ENCODE measurements at regions not wholly inside any gene's neighbourhood (a gene's known extent, or its start where the extent isn't known, plus 50 kb on each side); places are given as distances from the start of the nearest gene placed in this dataset.

DNA sequence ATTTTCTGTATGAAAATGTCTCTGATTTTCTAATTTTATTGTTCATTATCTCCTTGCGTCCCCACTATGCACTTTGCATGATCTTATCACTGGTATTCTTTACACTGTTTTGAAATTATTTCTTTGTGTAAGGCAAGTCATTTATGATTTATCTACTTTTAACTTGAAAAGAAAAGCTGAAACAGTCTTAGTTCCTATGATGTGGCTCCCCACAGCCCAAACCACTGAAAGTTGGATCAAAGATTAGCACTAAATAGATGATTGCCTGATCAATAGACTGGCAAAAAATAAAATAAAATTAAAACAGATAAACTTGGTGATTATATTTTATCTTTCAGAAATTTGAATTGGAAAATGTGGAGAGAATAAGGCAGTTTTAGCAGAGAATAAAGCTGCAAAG, 1101.9 kb downstream of the PCDH9 start:
- Histone ChIP-seq H4K8ac (ENCODE audit: low read depth in 2 of 2, low read length in 2 of 2) (no peak overlapping the region), H3K4me2 (ENCODE audit: low read depth, low read length) (no peak overlapping the region), H3K18ac (ENCODE audit: low read depth, low read length) (no peak overlapping the region), H3K4me3 (ENCODE audit: insufficient read depth, low read depth, low read length) (no peak overlapping the region), H3K27ac (ENCODE audit: insufficient read depth, low read length) (no peak overlapping the region), H4K5ac (ENCODE audit: low read depth, low read length) (no peak overlapping the region), H3K14ac (replicated peaks; ENCODE audit: low read depth, low read length) (no peak overlapping the region), H3K56ac (ENCODE audit: extremely low read depth, insufficient read depth, low read length) (no peak overlapping the region), H3K79me1 (ENCODE audit: low read depth in 1 of 2, low read length in 2 of 2) (no peaks in the 10 kb centered on the region), H4K20me1 (ENCODE audit: insufficient read depth, low read length) (no peaks in the 10 kb centered on the region), H3K36me3 (ENCODE audit: control insufficient read depth, insufficient read depth, low read length) (no peaks in the 10 kb centered on the region), H3K27me3 (ENCODE audit: control insufficient read depth, insufficient read depth, low read length) (no peaks in the 10 kb centered on the region), H2BK20ac (ENCODE audit: low read depth, low read length) (no peak overlapping the region), H3K23ac (ENCODE audit: low read depth, low read length) (no peak overlapping the region), H3K4me1 (ENCODE audit: control insufficient read depth, insufficient read depth, low read length) (no peaks in the 10 kb centered on the region), H3K9me1 (ENCODE audit: insufficient read depth, low read length) (no peaks in the 10 kb centered on the region), H3K9me3 (ENCODE audit: control insufficient read depth, insufficient read depth, low read length) (no peaks in the 10 kb centered on the region), H2AK9ac (replicated peaks; ENCODE audit: low read depth, low read length, poor library complexity) (no peak overlapping the region), H4K91ac (ENCODE audit: insufficient read depth, low read depth, low read length) (no peak overlapping the region), H2AK5ac (ENCODE audit: low read depth, low read length) (no peak overlapping the region), H3K4ac (ENCODE audit: low read depth, low read length) (no peak overlapping the region), H3K9ac (ENCODE audit: low read depth, low read length) (no peak overlapping the region), H2BK120ac (ENCODE audit: low read depth, low read length) (no peak overlapping the region), H2BK5ac (ENCODE audit: low read depth, low read length, poor library complexity, severe bottlenecking) (no peak overlapping the region), H2BK15ac (ENCODE audit: low read depth, low read length) (no peak overlapping the region), H2AFZ (replicated peaks; ENCODE audit: low read length, poor library complexity) (no peak overlapping the region)
- TF ChIP-seq ELK1 (IDR thresholded peaks at IDR 0.05; ENCODE audit: borderline replicate concordance, low read depth, low read length) = no peak
- no peak for TF ChIP-seq SMC3 (IDR thresholded peaks at IDR 0.05; ENCODE audit: low read depth, low read length)
- TF ChIP-seq MAZ (IDR thresholded peaks at IDR 0.05; ENCODE audit: borderline replicate concordance, low read depth, low read length) = no peak
- TF ChIP-seq RCOR1 (IDR thresholded peaks at IDR 0.05; ENCODE audit: insufficient replicate concordance, low read length) = no peak
- TF ChIP-seq MAFK (IDR thresholded peaks at IDR 0.05; ENCODE audit: low read depth, low read length) = no peak
- TF ChIP-seq FOS (IDR thresholded peaks at IDR 0.05; ENCODE audit: low read depth, low read length) = no peak
- TF ChIP-seq, protein P1, sequence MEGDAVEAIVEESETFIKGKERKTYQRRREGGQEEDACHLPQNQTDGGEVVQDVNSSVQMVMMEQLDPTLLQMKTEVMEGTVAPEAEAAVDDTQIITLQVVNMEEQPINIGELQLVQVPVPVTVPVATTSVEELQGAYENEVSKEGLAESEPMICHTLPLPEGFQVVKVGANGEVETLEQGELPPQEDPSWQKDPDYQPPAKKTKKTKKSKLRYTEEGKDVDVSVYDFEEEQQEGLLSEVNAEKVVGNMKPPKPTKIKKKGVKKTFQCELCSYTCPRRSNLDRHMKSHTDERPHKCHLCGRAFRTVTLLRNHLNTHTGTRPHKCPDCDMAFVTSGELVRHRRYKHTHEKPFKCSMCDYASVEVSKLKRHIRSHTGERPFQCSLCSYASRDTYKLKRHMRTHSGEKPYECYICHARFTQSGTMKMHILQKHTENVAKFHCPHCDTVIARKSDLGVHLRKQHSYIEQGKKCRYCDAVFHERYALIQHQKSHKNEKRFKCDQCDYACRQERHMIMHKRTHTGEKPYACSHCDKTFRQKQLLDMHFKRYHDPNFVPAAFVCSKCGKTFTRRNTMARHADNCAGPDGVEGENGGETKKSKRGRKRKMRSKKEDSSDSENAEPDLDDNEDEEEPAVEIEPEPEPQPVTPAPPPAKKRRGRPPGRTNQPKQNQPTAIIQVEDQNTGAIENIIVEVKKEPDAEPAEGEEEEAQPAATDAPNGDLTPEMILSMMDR (conservative IDR thresholded peaks at IDR 0.05; ENCODE audit: low read depth, low read length) = no peak
- no peak for TF ChIP-seq MXI1 (IDR thresholded peaks at IDR 0.05; ENCODE audit: borderline replicate concordance, low read depth, low read length)
- no peak for TF ChIP-seq NFE2L2 (IDR thresholded peaks at IDR 0.05; ENCODE audit: low read depth, low read length)
- TF ChIP-seq POLR2A (IDR thresholded peaks at IDR 0.05; ENCODE audit: low read depth, low read length) = no peak
- no peak for ATAC-seq (ENCODE audit: low read depth)
- intact Hi-C loops (cut with micrococcal nuclease) = no loop called here
- POLR2A ChIA-PET (ENCODE audit: unreplicated experiment) = no interaction called here
- WGBS, 2 experiments (ENCODE audit: extremely low coverage in 2 of 2, insufficient read length in 1 of 2) = no CpG with 5 or more reads among the region's 1 CpG
- no TSS peak for BruUV-seq (replicated peaks)
- dilution Hi-C loops (cut with HindIII; ENCODE audit: low sequenced_read_pairs, unreplicated experiment) = no loop called here
- CTCF ChIA-PET = interaction anchor here (1.4 kb wide), 1 partner anchor 17 kb away, joined by 3 read pairs; no protein-coding TSS in a partner anchor
- in situ Hi-C loops (cut with MboI; ENCODE audit: low sequenced_read_pairs) = no loop called here
- no peak for DNase-seq
